ENCODE measurements at regions not wholly inside any gene's neighbourhood (a gene's known extent, or its start where the extent isn't known, plus 50 kb on each side); places are given as distances from the start of the nearest gene placed in this dataset.

- Histone ChIP-seq H3K27me3 (no peaks in the 10 kb centered on the region), H3K4me1 (no peaks in the 10 kb centered on the region), H3K27ac (no peak overlapping the region), H3K36me3 (no peaks in the 10 kb centered on the region), H3K9me3 (no peaks in the 10 kb centered on the region), H3K4me3 (no peak overlapping the region)
- TF ChIP-seq CTCF (IDR thresholded peaks at IDR 0.05) (no peak), EP300 (IDR thresholded peaks at IDR 0.05) (no peak), POLR2A (IDR thresholded peaks at IDR 0.05) (no peak), POLR2AphosphoS5 (IDR thresholded peaks at IDR 0.05) (no peak)
- ATAC-seq, result no peak
- 71 to 77% methylated on average over 5 to 8 of the region's 8 CpGs for WGBS, 2 donors (ENCODE audit: low coverage in 1 of 2)
Measured at GRCh38 chr5:93322974-93323860, 257.8 kb downstream of the NR2F1-AS1 start.

GRCh38 chr5:93320920-93321445 lies 260.0 kb downstream of the NR2F1-AS1 start:
- WGBS, 2 donors (ENCODE audit: low coverage in 1 of 2), result 84 to 92% methylated on average over 2 to 3 of the region's 3 CpGs
- no peak for TF ChIP-seq POLR2AphosphoS5 (IDR thresholded peaks at IDR 0.05)
- no peak for TF ChIP-seq EP300 (IDR thresholded peaks at IDR 0.05)
- no peak for TF ChIP-seq CTCF (IDR thresholded peaks at IDR 0.05)
- TF ChIP-seq POLR2A (IDR thresholded peaks at IDR 0.05), result no peak
- no peak for ATAC-seq

GRCh38 chr5:93313672-93314071 lies 267.3 kb downstream of the NR2F1-AS1 start:
- Histone ChIP-seq H3K36me3 (no peaks in the 10 kb centered on the region), H3K27ac (no peak overlapping the region), H3K27me3 (no peaks in the 10 kb centered on the region), H3K4me1 (peaks cover 0 to 11% (median 0%) of the 10 kb centered on the region in 3 donors), H3K4me3 (no peak overlapping the region), H3K9me3 (no peaks in the 10 kb centered on the region)
- TF ChIP-seq EP300 (IDR thresholded peaks at IDR 0.05) (no peak), POLR2AphosphoS5 (IDR thresholded peaks at IDR 0.05) (no peak), POLR2A (IDR thresholded peaks at IDR 0.05) (no peak), CTCF (IDR thresholded peaks at IDR 0.05) (no peak)
- no peak for ATAC-seq

More at GRCh38 chr5:93320920-93321445, 260.0 kb downstream of the NR2F1-AS1 start:
- Histone ChIP-seq H3K27ac (no peak overlapping the region), H3K36me3 (no peaks in the 10 kb centered on the region), H3K27me3 (no peaks in the 10 kb centered on the region), H3K4me1 (no peaks in the 10 kb centered on the region), H3K9me3 (no peaks in the 10 kb centered on the region), H3K4me3 (no peak overlapping the region)

- no peak overlapping the region for H3K27ac ChIP-seq
- no peaks in the 10 kb centered on the region for H3K9me3 ChIP-seq
- H3K4me1 ChIP-seq, result peaks cover 0 to 11% (median 0%) of the 10 kb centered on the region in 3 donors
- H3K4me3 ChIP-seq, result no peak overlapping the region
- ATAC-seq, result no peak
- 22 to 59% methylated on average over 2 of the region's 2 CpGs for WGBS, 2 donors (ENCODE audit: low coverage in 1 of 2)
- no peaks in the 10 kb centered on the region for H3K36me3 ChIP-seq
- TF ChIP-seq CTCF (IDR thresholded peaks at IDR 0.05) (no peak), POLR2AphosphoS5 (IDR thresholded peaks at IDR 0.05) (peak; percentile 58)
- no peaks in the 10 kb centered on the region for H3K27me3 ChIP-seq
Measured at GRCh38 chr5:93311881-93312280, 269.1 kb downstream of the NR2F1-AS1 start.

- H3K4me3 ChIP-seq, result no peak overlapping the region
- no peak overlapping the region for H3K27ac ChIP-seq
- no peaks in the 10 kb centered on the region for H3K27me3 ChIP-seq
- ATAC-seq, result no peak
- no peaks in the 10 kb centered on the region for H3K9me3 ChIP-seq
- H3K36me3 ChIP-seq, result no peaks in the 10 kb centered on the region
- peaks cover 0 to 19% (median 0%) of the 10 kb centered on the region in 3 donors for H3K4me1 ChIP-seq
- TF ChIP-seq CTCF (IDR thresholded peaks at IDR 0.05) (no peak), POLR2AphosphoS5 (IDR thresholded peaks at IDR 0.05) (no peak), POLR2A (IDR thresholded peaks at IDR 0.05) (no peak), EP300 (IDR thresholded peaks at IDR 0.05) (no peak)
Measured at GRCh38 chr5:93307557-93307956, 273.5 kb downstream of the NR2F1-AS1 start.
